ENCODE measurements at regions not wholly inside any gene's neighbourhood (a gene's known extent, or its start where the extent isn't known, plus 50 kb on each side); places are given as distances from the start of the nearest gene placed in this dataset.

DNA sequence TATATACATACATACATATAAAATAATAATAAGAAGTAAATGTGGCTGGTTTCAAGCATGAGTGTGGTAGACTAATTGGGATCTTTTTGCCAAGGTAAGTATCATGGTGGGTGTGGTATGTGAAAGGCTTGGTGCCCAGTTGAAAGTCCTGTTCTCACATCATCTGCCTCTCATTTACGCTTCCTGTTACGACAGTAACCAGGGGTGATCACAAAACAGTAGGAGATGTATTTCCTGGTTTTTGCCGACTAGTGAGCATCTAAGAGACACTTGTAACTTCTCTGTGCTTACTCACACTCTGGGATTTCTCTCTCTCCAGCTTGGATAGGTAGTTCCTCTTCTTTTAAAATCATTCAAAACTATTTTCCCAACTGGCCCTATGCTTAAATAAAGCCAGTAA is 1028.3 kb upstream of the NR2F2 start:
- TF ChIP-seq, protein P1, sequence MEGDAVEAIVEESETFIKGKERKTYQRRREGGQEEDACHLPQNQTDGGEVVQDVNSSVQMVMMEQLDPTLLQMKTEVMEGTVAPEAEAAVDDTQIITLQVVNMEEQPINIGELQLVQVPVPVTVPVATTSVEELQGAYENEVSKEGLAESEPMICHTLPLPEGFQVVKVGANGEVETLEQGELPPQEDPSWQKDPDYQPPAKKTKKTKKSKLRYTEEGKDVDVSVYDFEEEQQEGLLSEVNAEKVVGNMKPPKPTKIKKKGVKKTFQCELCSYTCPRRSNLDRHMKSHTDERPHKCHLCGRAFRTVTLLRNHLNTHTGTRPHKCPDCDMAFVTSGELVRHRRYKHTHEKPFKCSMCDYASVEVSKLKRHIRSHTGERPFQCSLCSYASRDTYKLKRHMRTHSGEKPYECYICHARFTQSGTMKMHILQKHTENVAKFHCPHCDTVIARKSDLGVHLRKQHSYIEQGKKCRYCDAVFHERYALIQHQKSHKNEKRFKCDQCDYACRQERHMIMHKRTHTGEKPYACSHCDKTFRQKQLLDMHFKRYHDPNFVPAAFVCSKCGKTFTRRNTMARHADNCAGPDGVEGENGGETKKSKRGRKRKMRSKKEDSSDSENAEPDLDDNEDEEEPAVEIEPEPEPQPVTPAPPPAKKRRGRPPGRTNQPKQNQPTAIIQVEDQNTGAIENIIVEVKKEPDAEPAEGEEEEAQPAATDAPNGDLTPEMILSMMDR (conservative IDR thresholded peaks at IDR 0.05; ENCODE audit: low read depth, low read length): no peak
- TF ChIP-seq EZH2 (IDR thresholded peaks at IDR 0.05; ENCODE audit: borderline replicate concordance, low read depth, low read length, poor library complexity, severe bottlenecking): no peak
